A673 (cell line): ENCODE measurements at regions not wholly inside any gene's neighbourhood (a gene's known extent, or its start where the extent isn't known, plus 50 kb on each side); places are given as distances from the start of the nearest gene placed in this dataset.

ENCODE experiments used
- EZH2 ChIP-seq: fragments of 200-600 bp; sonication (generic); IDR thresholded peaks from 2 replicates; pipeline ENCODE4 v1.6.1; 2017; ENCODE audit warnings: borderline replicate concordance, low read depth, mild to moderate bottlenecking, mixed read lengths, antibody characterized with exemption, low read length; ENCODE audit not compliant: poor library complexity, severe bottlenecking
- TF ChIP-seq, protein P1 (sequence below): fragments of 300-800, 200-600 bp; sonication (generic); conservative IDR thresholded peaks from 2 replicates; pipeline ENCODE4 v1.5.1; 2017; ENCODE audit warnings: low read depth, mild to moderate bottlenecking, antibody characterized with exemption, low read length, moderate library complexity, mixed read lengths

DNA sequence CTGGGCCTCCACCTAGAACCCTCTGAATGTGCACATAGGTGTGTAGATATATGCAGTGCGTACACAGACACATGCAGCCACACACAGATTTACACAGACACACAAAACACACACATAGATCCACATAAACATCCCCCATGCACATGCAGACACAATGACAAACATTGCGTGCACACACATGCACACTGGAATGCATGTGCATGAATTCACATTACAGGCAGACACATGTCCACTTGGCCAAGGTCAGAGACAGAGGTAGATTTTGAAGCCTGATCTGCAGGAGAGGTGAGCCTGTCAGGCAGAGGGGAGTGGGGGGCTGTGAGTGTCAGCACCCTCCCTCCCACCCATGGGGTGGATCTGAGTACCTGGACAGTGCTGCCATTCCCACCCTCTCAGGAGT, 338.5 kb downstream of the PTPRU start:
- TF ChIP-seq, protein P1, sequence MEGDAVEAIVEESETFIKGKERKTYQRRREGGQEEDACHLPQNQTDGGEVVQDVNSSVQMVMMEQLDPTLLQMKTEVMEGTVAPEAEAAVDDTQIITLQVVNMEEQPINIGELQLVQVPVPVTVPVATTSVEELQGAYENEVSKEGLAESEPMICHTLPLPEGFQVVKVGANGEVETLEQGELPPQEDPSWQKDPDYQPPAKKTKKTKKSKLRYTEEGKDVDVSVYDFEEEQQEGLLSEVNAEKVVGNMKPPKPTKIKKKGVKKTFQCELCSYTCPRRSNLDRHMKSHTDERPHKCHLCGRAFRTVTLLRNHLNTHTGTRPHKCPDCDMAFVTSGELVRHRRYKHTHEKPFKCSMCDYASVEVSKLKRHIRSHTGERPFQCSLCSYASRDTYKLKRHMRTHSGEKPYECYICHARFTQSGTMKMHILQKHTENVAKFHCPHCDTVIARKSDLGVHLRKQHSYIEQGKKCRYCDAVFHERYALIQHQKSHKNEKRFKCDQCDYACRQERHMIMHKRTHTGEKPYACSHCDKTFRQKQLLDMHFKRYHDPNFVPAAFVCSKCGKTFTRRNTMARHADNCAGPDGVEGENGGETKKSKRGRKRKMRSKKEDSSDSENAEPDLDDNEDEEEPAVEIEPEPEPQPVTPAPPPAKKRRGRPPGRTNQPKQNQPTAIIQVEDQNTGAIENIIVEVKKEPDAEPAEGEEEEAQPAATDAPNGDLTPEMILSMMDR = no peak
- no peak for TF ChIP-seq EZH2
